GM18520 (cell line): ENCODE measurements at regions not wholly inside any gene's neighbourhood (a gene's known extent, or its start where the extent isn't known, plus 50 kb on each side); places are given as distances from the start of the nearest gene placed in this dataset.

Experiments
- ATAC-seq: cut with Tn5 transposase; IDR thresholded peaks from one replicate; pipeline ENCODE4 v1.9.1; 2021; ENCODE audit not compliant: unreplicated experiment

GRCh38 chr9:29717631-29718030 is 2144.3 kb upstream of the C9orf72 start:
- ATAC-seq, result no peak

- no peak for ATAC-seq
Measured at GRCh38 chr9:29730163-29730562, 2156.9 kb upstream of the C9orf72 start.

GRCh38 chr9:29740518-29740917 is 2167.2 kb upstream of the C9orf72 start:
- no peak for ATAC-seq

- no peak for ATAC-seq
Measured at GRCh38 chr9:29741169-29741568, 2167.9 kb upstream of the C9orf72 start.

GRCh38 chr9:29750062-29750461 is 2176.8 kb upstream of the C9orf72 start:
- no peak for ATAC-seq

GRCh38 chr9:29751226-29751625 is 2177.9 kb upstream of the C9orf72 start:
- no peak for ATAC-seq

- no peak for ATAC-seq
Measured at GRCh38 chr9:29753638-29754037, 2180.4 kb upstream of the C9orf72 start.

GRCh38 chr9:29769019-29769418 is 2195.7 kb upstream of the C9orf72 start:
- ATAC-seq, result no peak

GRCh38 chr9:29773676-29774075 is 2200.4 kb upstream of the C9orf72 start:
- ATAC-seq, result peak; percentile 92

- no peak for ATAC-seq
Measured at GRCh38 chr9:29775491-29775890, 2202.2 kb upstream of the C9orf72 start.

GRCh38 chr9:29778281-29778849 is 2205.1 kb upstream of the C9orf72 start:
- ATAC-seq, result no peak

GRCh38 chr9:29793970-29794369 is 2220.7 kb upstream of the C9orf72 start:
- no peak for ATAC-seq

GRCh38 chr9:29796291-29796952 is 2223.1 kb upstream of the C9orf72 start:
- peak; percentile 87 for ATAC-seq

- ATAC-seq, result no peak
Measured at GRCh38 chr9:29798599-29798998, 2225.3 kb upstream of the C9orf72 start.

- no peak for ATAC-seq
Measured at GRCh38 chr9:29799227-29799626, 2225.9 kb upstream of the C9orf72 start.

- ATAC-seq, result no peak
Measured at GRCh38 chr9:29800821-29801220, 2227.5 kb upstream of the C9orf72 start.

- no peak for ATAC-seq
Measured at GRCh38 chr9:29802454-29802853, 2229.2 kb upstream of the C9orf72 start.

GRCh38 chr9:29806937-29807618 is 2233.8 kb upstream of the C9orf72 start:
- peak; percentile 56 for ATAC-seq

GRCh38 chr9:29816954-29817703 is 2243.8 kb upstream of the C9orf72 start:
- no peak for ATAC-seq

GRCh38 chr9:29822458-29822857 is 2249.2 kb upstream of the C9orf72 start:
- ATAC-seq, result no peak

GRCh38 chr9:29826421-29826820 is 2253.1 kb upstream of the C9orf72 start:
- ATAC-seq, result no peak

GRCh38 chr9:29830821-29831220 is 2257.5 kb upstream of the C9orf72 start:
- ATAC-seq, result no peak
